ENCODE measurements at regions not wholly inside any gene's neighbourhood (a gene's known extent, or its start where the extent isn't known, plus 50 kb on each side); places are given as distances from the start of the nearest gene placed in this dataset.

- TF ChIP-seq, protein P1, sequence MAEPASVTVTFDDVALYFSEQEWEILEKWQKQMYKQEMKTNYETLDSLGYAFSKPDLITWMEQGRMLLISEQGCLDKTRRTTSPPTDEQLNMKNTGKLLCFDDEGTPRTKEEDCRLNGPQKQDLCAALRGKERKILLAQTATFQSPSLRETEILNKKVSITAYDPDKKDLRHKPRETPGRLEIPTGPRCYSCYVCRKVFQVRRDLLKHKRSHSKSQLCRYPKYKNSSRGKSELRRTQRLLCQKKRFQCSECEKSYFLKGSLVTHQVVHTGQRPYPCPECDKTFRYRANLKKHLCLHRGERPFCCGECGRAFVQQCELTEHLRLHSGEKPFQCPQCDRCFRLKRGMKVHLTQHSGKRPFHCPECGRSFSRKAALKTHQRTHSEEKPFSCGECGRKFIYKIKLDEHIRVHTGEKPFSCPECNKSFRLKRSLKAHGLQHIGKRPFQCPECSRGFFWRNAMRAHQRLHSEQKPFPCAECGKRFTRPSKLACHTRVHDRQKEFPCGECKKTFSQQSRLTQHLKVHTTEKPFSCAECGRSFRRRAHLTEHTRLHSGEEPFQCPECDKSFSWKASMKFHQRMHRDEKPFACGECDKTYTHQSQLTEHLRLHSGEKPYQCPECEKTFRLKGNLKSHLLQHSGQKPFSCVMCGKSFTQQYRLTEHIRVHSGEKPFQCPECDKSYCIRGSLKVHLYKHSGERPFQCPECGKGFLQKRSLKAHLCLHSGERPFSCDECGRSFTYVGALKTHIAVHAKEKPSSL (CRISPR knock-in tag; conservative IDR thresholded peaks at IDR 0.05): no peak
- TF ChIP-seq NR3C1 (CRISPR knock-in tag; conservative IDR thresholded peaks at IDR 0.05; ENCODE audit: low read depth): no peak
- TF ChIP-seq PREB (CRISPR knock-in tag; IDR thresholded peaks at IDR 0.05; ENCODE audit: borderline replicate concordance): no peak
Observed at GRCh38 chr1:55708781-55709180, 493.6 kb upstream of the USP24 start (continued).

GRCh38 chr1:55707846-55708245, 492.7 kb upstream of the USP24 start:
- H3K4me3 Mint-ChIP-seq: no peak overlapping the region
- CTCF ChIA-PET: no interaction called here
- POLR2A ChIA-PET: no interaction called here
- TF ChIP-seq SMAD3 (CRISPR knock-in tag; IDR thresholded peaks at IDR 0.05; ENCODE audit: borderline replicate concordance) (no peak), JAZF1 (CRISPR knock-in tag; IDR thresholded peaks at IDR 0.05) (no peak), FOXJ3 (CRISPR knock-in tag; IDR thresholded peaks at IDR 0.05; ENCODE audit: borderline replicate concordance) (no peak), FOXP1 (CRISPR knock-in tag; IDR thresholded peaks at IDR 0.05; ENCODE audit: borderline replicate concordance) (no peak), RELA (CRISPR knock-in tag; IDR thresholded peaks at IDR 0.05; ENCODE audit: borderline replicate concordance) (no peak), ZNF138 (CRISPR knock-in tag; conservative IDR thresholded peaks at IDR 0.05) (no peak), NFE2L1 (CRISPR knock-in tag; IDR thresholded peaks at IDR 0.05) (no peak), ETV6 (CRISPR knock-in tag; IDR thresholded peaks at IDR 0.05) (no peak)
- TF ChIP-seq, protein P2, sequence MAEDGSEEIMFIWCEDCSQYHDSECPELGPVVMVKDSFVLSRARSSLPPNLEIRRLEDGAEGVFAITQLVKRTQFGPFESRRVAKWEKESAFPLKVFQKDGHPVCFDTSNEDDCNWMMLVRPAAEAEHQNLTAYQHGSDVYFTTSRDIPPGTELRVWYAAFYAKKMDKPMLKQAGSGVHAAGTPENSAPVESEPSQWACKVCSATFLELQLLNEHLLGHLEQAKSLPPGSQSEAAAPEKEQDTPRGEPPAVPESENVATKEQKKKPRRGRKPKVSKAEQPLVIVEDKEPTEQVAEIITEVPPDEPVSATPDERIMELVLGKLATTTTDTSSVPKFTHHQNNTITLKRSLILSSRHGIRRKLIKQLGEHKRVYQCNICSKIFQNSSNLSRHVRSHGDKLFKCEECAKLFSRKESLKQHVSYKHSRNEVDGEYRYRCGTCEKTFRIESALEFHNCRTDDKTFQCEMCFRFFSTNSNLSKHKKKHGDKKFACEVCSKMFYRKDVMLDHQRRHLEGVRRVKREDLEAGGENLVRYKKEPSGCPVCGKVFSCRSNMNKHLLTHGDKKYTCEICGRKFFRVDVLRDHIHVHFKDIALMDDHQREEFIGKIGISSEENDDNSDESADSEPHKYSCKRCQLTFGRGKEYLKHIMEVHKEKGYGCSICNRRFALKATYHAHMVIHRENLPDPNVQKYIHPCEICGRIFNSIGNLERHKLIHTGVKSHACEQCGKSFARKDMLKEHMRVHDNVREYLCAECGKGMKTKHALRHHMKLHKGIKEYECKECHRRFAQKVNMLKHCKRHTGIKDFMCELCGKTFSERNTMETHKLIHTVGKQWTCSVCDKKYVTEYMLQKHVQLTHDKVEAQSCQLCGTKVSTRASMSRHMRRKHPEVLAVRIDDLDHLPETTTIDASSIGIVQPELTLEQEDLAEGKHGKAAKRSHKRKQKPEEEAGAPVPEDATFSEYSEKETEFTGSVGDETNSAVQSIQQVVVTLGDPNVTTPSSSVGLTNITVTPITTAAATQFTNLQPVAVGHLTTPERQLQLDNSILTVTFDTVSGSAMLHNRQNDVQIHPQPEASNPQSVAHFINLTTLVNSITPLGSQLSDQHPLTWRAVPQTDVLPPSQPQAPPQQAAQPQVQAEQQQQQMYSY (CRISPR knock-in tag; IDR thresholded peaks at IDR 0.05): no peak
- TF ChIP-seq, protein P3, sequence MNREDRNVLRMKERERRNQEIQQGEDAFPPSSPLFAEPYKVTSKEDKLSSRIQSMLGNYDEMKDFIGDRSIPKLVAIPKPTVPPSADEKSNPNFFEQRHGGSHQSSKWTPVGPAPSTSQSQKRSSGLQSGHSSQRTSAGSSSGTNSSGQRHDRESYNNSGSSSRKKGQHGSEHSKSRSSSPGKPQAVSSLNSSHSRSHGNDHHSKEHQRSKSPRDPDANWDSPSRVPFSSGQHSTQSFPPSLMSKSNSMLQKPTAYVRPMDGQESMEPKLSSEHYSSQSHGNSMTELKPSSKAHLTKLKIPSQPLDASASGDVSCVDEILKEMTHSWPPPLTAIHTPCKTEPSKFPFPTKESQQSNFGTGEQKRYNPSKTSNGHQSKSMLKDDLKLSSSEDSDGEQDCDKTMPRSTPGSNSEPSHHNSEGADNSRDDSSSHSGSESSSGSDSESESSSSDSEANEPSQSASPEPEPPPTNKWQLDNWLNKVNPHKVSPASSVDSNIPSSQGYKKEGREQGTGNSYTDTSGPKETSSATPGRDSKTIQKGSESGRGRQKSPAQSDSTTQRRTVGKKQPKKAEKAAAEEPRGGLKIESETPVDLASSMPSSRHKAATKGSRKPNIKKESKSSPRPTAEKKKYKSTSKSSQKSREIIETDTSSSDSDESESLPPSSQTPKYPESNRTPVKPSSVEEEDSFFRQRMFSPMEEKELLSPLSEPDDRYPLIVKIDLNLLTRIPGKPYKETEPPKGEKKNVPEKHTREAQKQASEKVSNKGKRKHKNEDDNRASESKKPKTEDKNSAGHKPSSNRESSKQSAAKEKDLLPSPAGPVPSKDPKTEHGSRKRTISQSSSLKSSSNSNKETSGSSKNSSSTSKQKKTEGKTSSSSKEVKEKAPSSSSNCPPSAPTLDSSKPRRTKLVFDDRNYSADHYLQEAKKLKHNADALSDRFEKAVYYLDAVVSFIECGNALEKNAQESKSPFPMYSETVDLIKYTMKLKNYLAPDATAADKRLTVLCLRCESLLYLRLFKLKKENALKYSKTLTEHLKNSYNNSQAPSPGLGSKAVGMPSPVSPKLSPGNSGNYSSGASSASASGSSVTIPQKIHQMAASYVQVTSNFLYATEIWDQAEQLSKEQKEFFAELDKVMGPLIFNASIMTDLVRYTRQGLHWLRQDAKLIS (CRISPR knock-in tag; IDR thresholded peaks at IDR 0.05; ENCODE audit: borderline replicate concordance): no peak
- H3K9me3 Mint-ChIP-seq: peaks cover 15% of the 10 kb centered on the region
- DNase-seq (ENCODE audit: low spot score) (no peak), ATAC-seq (no peak)
- no peaks in the 10 kb centered on the region for H3K36me3 Mint-ChIP-seq
- no peak overlapping the region for H3K27ac Mint-ChIP-seq
- H3K27me3 Mint-ChIP-seq (ENCODE audit: low read depth): no peaks in the 10 kb centered on the region; the same call in 1 of the 2 replicates
- peaks cover 22% of the 10 kb centered on the region for H3K4me1 Mint-ChIP-seq

DNA sequence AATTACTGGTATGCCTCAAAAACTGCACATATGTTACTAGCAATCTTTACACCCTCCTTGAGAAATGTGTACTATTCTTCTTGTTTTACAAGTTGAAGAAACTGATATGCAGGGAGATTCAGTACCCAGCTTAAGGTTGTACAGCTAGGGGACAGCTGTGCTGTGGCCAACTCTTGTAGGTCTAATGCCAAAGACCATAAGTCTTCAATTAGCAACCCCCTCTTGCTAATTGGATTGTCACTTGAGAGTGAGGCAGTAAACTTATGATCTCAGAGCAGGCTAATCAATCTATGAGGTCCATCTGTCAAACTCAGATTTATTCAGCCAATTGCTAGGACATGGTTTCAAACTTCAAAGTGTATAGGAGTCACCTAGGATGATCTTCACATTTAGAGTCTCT, 492.0 kb upstream of the USP24 start:
- CTCF ChIA-PET: no interaction called here
- Mint-ChIP-seq H3K9me3 (peaks cover 15% of the 10 kb centered on the region), H3K27me3 (ENCODE audit: low read depth) (no peaks in the 10 kb centered on the region; the same call in 1 of the 2 replicates), H3K4me3 (no peak overlapping the region), H3K27ac (no peak overlapping the region), H3K4me1 (peaks cover 22% of the 10 kb centered on the region), H3K36me3 (no peaks in the 10 kb centered on the region)
- no peak for ATAC-seq
- POLR2A ChIA-PET: no interaction called here
- DNase-seq (ENCODE audit: low spot score): no peak
- TF ChIP-seq TCF7 (CRISPR knock-in tag; IDR thresholded peaks at IDR 0.05; ENCODE audit: low read depth) (no peak), ZBTB21 (CRISPR knock-in tag; IDR thresholded peaks at IDR 0.05; ENCODE audit: borderline replicate concordance) (no peak)
- TF ChIP-seq, protein P1 (CRISPR knock-in tag; conservative IDR thresholded peaks at IDR 0.05): no peak
- TF ChIP-seq, protein P4, sequence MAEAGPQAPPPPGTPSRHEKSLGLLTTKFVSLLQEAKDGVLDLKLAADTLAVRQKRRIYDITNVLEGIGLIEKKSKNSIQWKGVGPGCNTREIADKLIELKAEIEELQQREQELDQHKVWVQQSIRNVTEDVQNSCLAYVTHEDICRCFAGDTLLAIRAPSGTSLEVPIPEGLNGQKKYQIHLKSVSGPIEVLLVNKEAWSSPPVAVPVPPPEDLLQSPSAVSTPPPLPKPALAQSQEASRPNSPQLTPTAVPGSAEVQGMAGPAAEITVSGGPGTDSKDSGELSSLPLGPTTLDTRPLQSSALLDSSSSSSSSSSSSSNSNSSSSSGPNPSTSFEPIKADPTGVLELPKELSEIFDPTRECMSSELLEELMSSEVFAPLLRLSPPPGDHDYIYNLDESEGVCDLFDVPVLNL (CRISPR knock-in tag; IDR thresholded peaks at IDR 0.05; ENCODE audit: borderline replicate concordance, low read depth): no peak
- TF ChIP-seq, protein P5, sequence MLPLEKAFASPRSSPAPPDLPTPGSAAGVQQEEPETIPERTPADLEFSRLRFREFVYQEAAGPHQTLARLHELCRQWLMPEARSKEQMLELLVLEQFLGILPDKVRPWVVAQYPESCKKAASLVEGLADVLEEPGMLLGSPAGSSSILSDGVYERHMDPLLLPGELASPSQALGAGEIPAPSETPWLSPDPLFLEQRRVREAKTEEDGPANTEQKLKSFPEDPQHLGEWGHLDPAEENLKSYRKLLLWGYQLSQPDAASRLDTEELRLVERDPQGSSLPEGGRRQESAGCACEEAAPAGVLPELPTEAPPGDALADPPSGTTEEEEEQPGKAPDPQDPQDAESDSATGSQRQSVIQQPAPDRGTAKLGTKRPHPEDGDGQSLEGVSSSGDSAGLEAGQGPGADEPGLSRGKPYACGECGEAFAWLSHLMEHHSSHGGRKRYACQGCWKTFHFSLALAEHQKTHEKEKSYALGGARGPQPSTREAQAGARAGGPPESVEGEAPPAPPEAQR (CRISPR knock-in tag; IDR thresholded peaks at IDR 0.05): no peak
